Stomach (tissue), 8 donors: ENCODE measurements at regions not wholly inside any gene's neighbourhood (a gene's known extent, or its start where the extent isn't known, plus 50 kb on each side); places are given as distances from the start of the nearest gene placed in this dataset.

Experiments used
- DNase-seq, 2 donors: peaks; one replicate each; pipeline versions ENCODE4 v3.0.0 to v3.0.0-alpha.2; 2013 to 2019
- H3K27ac ChIP-seq, 5 donors: fragments of 200-600 bp in 4 of 5; sonication (generic) in 4 of 5; one replicate each; pipeline ENCODE4 v1.5.1; 2013 to 2019; ENCODE audit warnings: mild to moderate bottlenecking in 1 of 5, moderate library complexity in 1 of 5
- H3K27me3 ChIP-seq, 3 donors: fragments of 200-600 bp; sonication (generic); one replicate each; pipeline ENCODE4 v1.5.1; 2017 to 2019; ENCODE audit warnings: mixed run types in 1 of 3
- H3K36me3 ChIP-seq, 4 donors: fragments of 200-600 bp; sonication (generic); 1 replicate in 3 of 4; 2 replicates in 1 of 4; pipeline ENCODE4 v1.5.1; 2016 to 2019
- H3K4me1 ChIP-seq, 4 donors: fragments of 200-600 bp; sonication (generic); one replicate each; pipeline ENCODE4 v1.5.1; 2016 to 2019
- H3K4me3 ChIP-seq, 4 donors: fragments of 200-600 bp; sonication (generic) in 3 of 4; one replicate each; pipeline ENCODE4 v1.5.1; 2016 to 2019; ENCODE audit warnings: mild to moderate bottlenecking in 1 of 4
- H3K9me3 ChIP-seq, 4 donors: fragments of 200-600 bp; sonication (generic); one replicate each; pipeline ENCODE4 v1.5.1; 2016 to 2019
- EP300 ChIP-seq: sonication (generic); formaldehyde crosslinking; IDR thresholded peaks from one replicate; pipeline ENCODE4 v1.6.1; 2017; ENCODE audit warnings: antibody characterized with exemption
- POLR2A ChIP-seq, 4 donors: fragments of 450-650 bp; IDR thresholded peaks; one replicate each; pipeline ENCODE4 v1.6.1; 2016; ENCODE audit warnings: antibody characterized with exemption in 4 of 4, control low read depth in 2 of 4, mild to moderate bottlenecking in 1 of 4, moderate library complexity in 1 of 4
- POLR2AphosphoS5 ChIP-seq, 3 donors: sonication (generic); formaldehyde crosslinking; IDR thresholded peaks; one replicate each; pipeline ENCODE4 v1.6.1; 2016; ENCODE audit warnings: antibody characterized with exemption in 3 of 3
- WGBS, 5 donors: extraction: QIAGEN DNeasy Blood & Tissue Kit in 3 of 5; methylation state at CpG; one replicate each; pipeline versions ENCODE4 v1.1.5 to v1.1.7; 2013 to 2018; 5-methylcytosine and 5-hydroxymethylcytosine counted together
- intact Hi-C: fragments of 100-400 bp; cut with DNase I; formaldehyde crosslinking; loops from one replicate; pipeline ENCODE4 v1.15.1; 2023; ENCODE audit warnings: low total_unique reads
- TF ChIP-seq, protein P1 (sequence below), 7 experiments: fragments of 450-650 bp in 4 of 7; fragments of 200-600 bp in 3 of 7; sonication (generic) in 3 of 7; IDR thresholded peaks; one replicate each; pipeline ENCODE4 v1.5.1; 2016 to 2019; ENCODE audit warnings: antibody characterized with exemption in 7 of 7, control low read depth in 2 of 7, mild to moderate bottlenecking in 1 of 7
- donor health status: healthy with polysubstance abuse.
- donor health status: Bipolar disorder and iron deficiency.
- donor health status: healthy.

DNA sequence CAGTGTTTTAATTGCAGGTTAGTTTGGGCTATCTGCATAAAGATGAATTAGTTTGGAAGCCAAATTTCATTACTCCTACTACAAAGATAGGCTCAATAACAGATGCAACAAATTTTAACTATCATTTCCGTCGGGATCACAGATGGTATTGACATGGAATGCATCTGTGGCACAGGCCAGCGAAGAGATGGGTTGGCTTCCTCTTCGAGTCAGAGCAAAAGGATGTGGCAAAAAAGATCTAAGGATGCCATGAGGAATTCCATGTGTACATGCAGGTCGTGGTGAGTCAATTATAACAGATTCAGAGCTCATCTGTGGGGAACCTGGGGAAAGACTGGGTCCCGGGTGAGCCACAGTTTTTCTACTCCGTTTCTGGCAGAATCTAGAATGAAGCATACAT lies 83.0 kb upstream of the CITED2 start:
- TF ChIP-seq, protein P1, sequence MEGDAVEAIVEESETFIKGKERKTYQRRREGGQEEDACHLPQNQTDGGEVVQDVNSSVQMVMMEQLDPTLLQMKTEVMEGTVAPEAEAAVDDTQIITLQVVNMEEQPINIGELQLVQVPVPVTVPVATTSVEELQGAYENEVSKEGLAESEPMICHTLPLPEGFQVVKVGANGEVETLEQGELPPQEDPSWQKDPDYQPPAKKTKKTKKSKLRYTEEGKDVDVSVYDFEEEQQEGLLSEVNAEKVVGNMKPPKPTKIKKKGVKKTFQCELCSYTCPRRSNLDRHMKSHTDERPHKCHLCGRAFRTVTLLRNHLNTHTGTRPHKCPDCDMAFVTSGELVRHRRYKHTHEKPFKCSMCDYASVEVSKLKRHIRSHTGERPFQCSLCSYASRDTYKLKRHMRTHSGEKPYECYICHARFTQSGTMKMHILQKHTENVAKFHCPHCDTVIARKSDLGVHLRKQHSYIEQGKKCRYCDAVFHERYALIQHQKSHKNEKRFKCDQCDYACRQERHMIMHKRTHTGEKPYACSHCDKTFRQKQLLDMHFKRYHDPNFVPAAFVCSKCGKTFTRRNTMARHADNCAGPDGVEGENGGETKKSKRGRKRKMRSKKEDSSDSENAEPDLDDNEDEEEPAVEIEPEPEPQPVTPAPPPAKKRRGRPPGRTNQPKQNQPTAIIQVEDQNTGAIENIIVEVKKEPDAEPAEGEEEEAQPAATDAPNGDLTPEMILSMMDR (IDR thresholded peaks at IDR 0.05) = no peak
- TF ChIP-seq EP300 (no peak), POLR2AphosphoS5 (IDR thresholded peaks at IDR 0.05) (no peak), POLR2A (IDR thresholded peaks at IDR 0.05) (no peak)
- Histone ChIP-seq H3K4me1 (no peaks in the 10 kb centered on the region), H3K27ac (no peak overlapping the region), H3K27me3 (no peaks in the 10 kb centered on the region), H3K4me3 (no peak overlapping the region), H3K36me3 (no peaks in the 10 kb centered on the region), H3K9me3 (no peaks in the 10 kb centered on the region)
- WGBS, 5 donors = 75 to 86% (median 77%) methylated on average over 7 of the region's 7 CpGs
- DNase-seq = no peak
- intact Hi-C loops = no loop called here

- no peak overlapping the region for H3K4me3 ChIP-seq
- H3K27ac ChIP-seq = no peak overlapping the region
- H3K36me3 ChIP-seq = no peaks in the 10 kb centered on the region
- H3K4me1 ChIP-seq = no peaks in the 10 kb centered on the region
- 73 to 95% (median 84%) methylated on average over 2 of the region's 2 CpGs for WGBS, 5 donors
- intact Hi-C loops = no loop called here
- no peaks in the 10 kb centered on the region for H3K9me3 ChIP-seq
- TF ChIP-seq, protein P1 (IDR thresholded peaks at IDR 0.05) = no peak
- no peak for TF ChIP-seq POLR2AphosphoS5 (IDR thresholded peaks at IDR 0.05)
- TF ChIP-seq EP300 = no peak
- TF ChIP-seq POLR2A (IDR thresholded peaks at IDR 0.05) = no peak
- no peaks in the 10 kb centered on the region for H3K27me3 ChIP-seq
- DNase-seq = no peak
Observed at GRCh38 chr6:139452148-139452876, 77.9 kb upstream of the CITED2 start.

GRCh38 chr6:139449611-139450000 lies 75.2 kb upstream of the CITED2 start:
- TF ChIP-seq, protein P1 (IDR thresholded peaks at IDR 0.05) = no peak
- TF ChIP-seq EP300 = no peak
- TF ChIP-seq POLR2AphosphoS5 (IDR thresholded peaks at IDR 0.05) = no peak
- no peak for TF ChIP-seq POLR2A (IDR thresholded peaks at IDR 0.05)
- no peaks in the 10 kb centered on the region for H3K9me3 ChIP-seq
- intact Hi-C loops = no loop called here
- no peaks in the 10 kb centered on the region for H3K36me3 ChIP-seq
- H3K4me1 ChIP-seq = no peaks in the 10 kb centered on the region
- DNase-seq = no peak
- H3K27ac ChIP-seq = no peak overlapping the region
- no peak overlapping the region for H3K4me3 ChIP-seq
- H3K27me3 ChIP-seq = no peaks in the 10 kb centered on the region

DNA sequence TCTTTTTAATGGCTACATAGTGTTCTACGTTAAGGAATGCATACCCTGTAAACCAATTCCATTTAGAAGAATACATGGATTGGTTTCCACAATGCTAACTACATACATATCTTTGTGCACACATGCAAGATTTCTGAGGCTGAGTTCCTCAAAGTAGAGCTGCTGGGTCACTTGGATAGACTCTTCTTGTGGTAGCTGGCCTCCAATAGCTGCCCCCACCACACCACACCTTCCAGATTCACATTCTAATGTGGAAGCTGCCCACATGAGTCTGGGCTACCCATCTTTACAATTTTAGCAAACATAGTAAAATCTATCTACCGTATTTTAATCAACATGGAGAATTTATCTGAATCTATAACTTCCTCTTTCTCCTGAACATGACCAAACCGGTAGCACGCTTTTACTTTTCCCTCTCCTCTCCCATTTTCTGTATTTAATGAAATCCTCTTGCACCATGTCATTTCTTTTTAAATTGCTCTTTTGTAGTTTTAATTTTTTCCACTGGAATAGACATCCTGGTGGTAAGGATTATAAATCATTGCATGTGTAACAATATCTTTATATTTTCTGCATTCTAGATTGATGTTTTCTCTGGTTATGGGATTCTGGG lies 74.7 kb upstream of the CITED2 start:
- Histone ChIP-seq H3K9me3 (no peaks in the 10 kb centered on the region), H3K4me1 (no peaks in the 10 kb centered on the region), H3K27ac (no peak overlapping the region), H3K36me3 (no peaks in the 10 kb centered on the region), H3K27me3 (no peaks in the 10 kb centered on the region), H3K4me3 (no peak overlapping the region)
- WGBS, 5 donors = 83 to 92% (median 87%) methylated on average over 4 of the region's 4 CpGs
- intact Hi-C loops = no loop called here
- TF ChIP-seq POLR2AphosphoS5 (IDR thresholded peaks at IDR 0.05) (no peak), EP300 (no peak), POLR2A (IDR thresholded peaks at IDR 0.05) (no peak)
- TF ChIP-seq, protein P1 (IDR thresholded peaks at IDR 0.05) = no peak
- no peak for DNase-seq
